Loucy (cell line): ENCODE measurements at regions not wholly inside any gene's neighbourhood (a gene's known extent, or its start where the extent isn't known, plus 50 kb on each side); places are given as distances from the start of the nearest gene placed in this dataset.
A peak's percentile ranks its signal among the peaks of the same experiment; 100 is the strongest.

ENCODE experiments used
- H2AFZ ChIP-seq: fragments of 200-600 bp; sonication (generic); 2 replicates; pipeline ENCODE4 v1.6.0; 2016; ENCODE audit warnings: antibody characterized with exemption, mild to moderate bottlenecking, low read length, moderate library complexity
- H3F3A ChIP-seq: fragments of 200-600 bp; 2 replicates; pipeline ENCODE4 v1.6.0; 2016; ENCODE audit warnings: antibody characterized with exemption, low read depth, mild to moderate bottlenecking
- H3K27me3 ChIP-seq: fragments of 200-600 bp; sonication (generic); 2 replicates; pipeline ENCODE4 v1.6.1; 2014; ENCODE audit warnings: low read length, mild to moderate bottlenecking; ENCODE audit not compliant: insufficient read depth, poor library complexity, severe bottlenecking
- H3K36me3 ChIP-seq: fragments of 200-600 bp; sonication (generic); 2 replicates; pipeline ENCODE4 v1.6.1; 2016; ENCODE audit warnings: low read length; ENCODE audit not compliant: insufficient read depth
- H3K4me1 ChIP-seq: fragments of 200-600 bp; sonication (generic); 2 replicates; pipeline ENCODE4 v1.5.1; 2014; ENCODE audit warnings: low read length, mild to moderate bottlenecking; ENCODE audit not compliant: insufficient read depth, poor library complexity, severe bottlenecking
- H3K4me2 ChIP-seq: fragments of 200-600 bp; sonication (generic); 2 replicates; pipeline ENCODE4 v1.6.0; 2014; ENCODE audit warnings: antibody characterized with exemption, low read length, low read depth, mild to moderate bottlenecking; ENCODE audit not compliant: poor library complexity, severe bottlenecking
- H3K4me3 ChIP-seq: fragments of 200-600 bp; sonication (generic); 2 replicates; pipeline ENCODE4 v1.5.1; 2014; ENCODE audit warnings: low read length, mild to moderate bottlenecking, mixed read lengths; ENCODE audit not compliant: poor library complexity, severe bottlenecking
- H3K79me2 ChIP-seq: fragments of 200-600 bp; sonication (generic); 2 replicates; pipeline ENCODE4 v1.6.1; 2014; ENCODE audit warnings: low read length; ENCODE audit not compliant: insufficient read depth
- H3K9ac ChIP-seq: fragments of 200-600 bp; sonication (generic); 2 replicates; pipeline ENCODE4 v1.6.0; 2014; ENCODE audit warnings: mild to moderate bottlenecking, low read depth, low read length, moderate library complexity; ENCODE audit not compliant: poor library complexity, severe bottlenecking
- H3K9me2 ChIP-seq: fragments of 200-600 bp; sonication (generic); replicated peaks from 2 replicates; pipeline ENCODE4 v1.6.1; 2016; ENCODE audit warnings: low read depth, low read length, mixed read lengths
- H3K9me3 ChIP-seq: fragments of 200-600 bp; sonication (generic); 2 replicates; pipeline ENCODE4 v1.6.1; 2014; ENCODE audit warnings: mild to moderate bottlenecking, antibody characterized with exemption, low read length, low read depth; ENCODE audit not compliant: insufficient read depth
- H4K20me1 ChIP-seq: fragments of 200-600 bp; sonication (generic); 2 replicates; pipeline ENCODE4 v1.6.0; 2014; ENCODE audit warnings: antibody characterized with exemption, low read length, mild to moderate bottlenecking; ENCODE audit not compliant: insufficient read depth, poor library complexity, severe bottlenecking
- CTCF ChIP-seq: fragments of 200-600 bp; sonication (generic); conservative IDR thresholded peaks from 2 replicates; pipeline ENCODE4 v1.5.1; 2014; ENCODE audit warnings: mild to moderate bottlenecking, antibody characterized with exemption, low read length
- EZH2phosphoT487 ChIP-seq: fragments of 200-600 bp; IDR thresholded peaks from 2 replicates; pipeline ENCODE4 v1.6.1; 2018; ENCODE audit warnings: antibody characterized with exemption, mild to moderate bottlenecking, moderate library complexity, borderline replicate concordance

GRCh38 chr1:187551061-187551460 is 722.3 kb downstream of the PLA2G4A start:
- Histone ChIP-seq H3K36me3 (no peaks in the 10 kb centered on the region), H3K9me3 (no peaks in the 10 kb centered on the region), H3K4me3 (no peak overlapping the region), H2AFZ (no peak overlapping the region), H3F3A (no peaks in the 10 kb centered on the region), H3K9me2 (no peaks in the 10 kb centered on the region), H4K20me1 (no peaks in the 10 kb centered on the region), H3K4me2 (no peak overlapping the region), H3K79me2 (no peaks in the 10 kb centered on the region), H3K27me3 (no peaks in the 10 kb centered on the region), H3K9ac (no peak overlapping the region), H3K4me1 (no peaks in the 10 kb centered on the region)
- TF ChIP-seq CTCF = 0 out of 2 replicates have a peak, but pooled peaks have one; percentile 17
- TF ChIP-seq EZH2phosphoT487 = no peak

- TF ChIP-seq EZH2phosphoT487 (no peak), CTCF (no peak)
- Histone ChIP-seq H4K20me1 (no peaks in the 10 kb centered on the region), H3K36me3 (no peaks in the 10 kb centered on the region), H3F3A (no peaks in the 10 kb centered on the region), H3K4me2 (no peak overlapping the region), H3K9ac (no peak overlapping the region), H3K4me1 (no peaks in the 10 kb centered on the region), H2AFZ (no peak overlapping the region), H3K9me2 (no peaks in the 10 kb centered on the region), H3K79me2 (no peaks in the 10 kb centered on the region), H3K27me3 (no peaks in the 10 kb centered on the region), H3K4me3 (no peak overlapping the region), H3K9me3 (no peaks in the 10 kb centered on the region)
Observed at GRCh38 chr1:187563191-187563590, 734.4 kb downstream of the PLA2G4A start.

GRCh38 chr1:187566354-187566753 is 737.6 kb downstream of the PLA2G4A start:
- no peak overlapping the region for H3K9ac ChIP-seq
- H3K79me2 ChIP-seq = no peaks in the 10 kb centered on the region
- no peaks in the 10 kb centered on the region for H3F3A ChIP-seq
- no peak overlapping the region for H2AFZ ChIP-seq
- TF ChIP-seq EZH2phosphoT487 (no peak), CTCF (no peak)
- H4K20me1 ChIP-seq = no peaks in the 10 kb centered on the region
- H3K4me1 ChIP-seq = no peaks in the 10 kb centered on the region
- no peaks in the 10 kb centered on the region for H3K36me3 ChIP-seq
- H3K4me2 ChIP-seq = no peak overlapping the region
- H3K9me3 ChIP-seq = no peaks in the 10 kb centered on the region
- H3K4me3 ChIP-seq = no peak overlapping the region
- no peaks in the 10 kb centered on the region for H3K27me3 ChIP-seq
- no peaks in the 10 kb centered on the region for H3K9me2 ChIP-seq
